Eye (tissue), 1 donor: ENCODE measurements at regions not wholly inside any gene's neighbourhood (a gene's known extent, or its start where the extent isn't known, plus 50 kb on each side); places are given as distances from the start of the nearest gene placed in this dataset.
A peak's percentile ranks its signal among the peaks of the same experiment; 100 is the strongest.
"Not testable (repeated sequence)": the region's sequence is repeated elsewhere in the genome, so short reads cannot be mapped to it uniquely, and the experiment has no call there.

ENCODE experiments used
- DNase-seq: peaks from one replicate; pipeline ENCODE4 v3.0.0-alpha.2; 2015

GRCh38 chr16:27600381-27600780 lies 50.4 kb downstream of the KATNIP start:
- DNase-seq: peak; percentile 27

- no peak for DNase-seq
Measured at GRCh38 chr16:27602103-27602502, 52.2 kb downstream of the KATNIP start.

GRCh38 chr16:27605500-27606106 lies 55.7 kb downstream of the KATNIP start:
- DNase-seq: peak; percentile 86

- DNase-seq: no peak
Measured at GRCh38 chr16:27611340-27611739, 61.4 kb downstream of the KATNIP start.

- DNase-seq: no peak
Measured at GRCh38 chr16:27613238-27613791, 63.4 kb downstream of the KATNIP start.

- no peak for DNase-seq
Measured at GRCh38 chr16:27617665-27618064, 67.7 kb downstream of the KATNIP start.

GRCh38 chr16:27618165-27618564 lies 68.2 kb downstream of the KATNIP start:
- no peak for DNase-seq

- DNase-seq: peak; percentile 55
Measured at GRCh38 chr16:27618606-27619327, 68.8 kb downstream of the KATNIP start.

- no peak for DNase-seq
Measured at GRCh38 chr16:27620541-27620940, 70.6 kb downstream of the KATNIP start.

- DNase-seq: no peak
Measured at GRCh38 chr16:27624154-27625049, 74.5 kb downstream of the KATNIP start.

GRCh38 chr16:27625050-27625697 lies 75.2 kb downstream of the KATNIP start:
- DNase-seq: no peak

- no peak for DNase-seq
Measured at GRCh38 chr16:27627136-27627535, 77.2 kb downstream of the KATNIP start.

GRCh38 chr16:27628241-27628942 lies 78.4 kb downstream of the KATNIP start:
- DNase-seq: peak; percentile 83

- DNase-seq: not testable (repeated sequence)
Measured at GRCh38 chr16:27628943-27629462, 79.1 kb downstream of the KATNIP start.

GRCh38 chr16:27632216-27632615 lies 82.3 kb downstream of the KATNIP start:
- DNase-seq: no peak

GRCh38 chr16:27633221-27633620 lies 83.3 kb downstream of the KATNIP start:
- DNase-seq: no peak

- DNase-seq: no peak
Measured at GRCh38 chr16:27633721-27634120, 83.8 kb downstream of the KATNIP start.

- no peak for DNase-seq
Measured at GRCh38 chr16:27634779-27635178, 84.8 kb downstream of the KATNIP start.

GRCh38 chr16:27636453-27637240 lies 86.7 kb downstream of the KATNIP start:
- peak; percentile 59 for DNase-seq

GRCh38 chr16:27638833-27639560 lies 89.1 kb downstream of the KATNIP start:
- DNase-seq: peak; percentile 88
